ENCODE measurements at regions not wholly inside any gene's neighbourhood (a gene's known extent, or its start where the extent isn't known, plus 50 kb on each side); places are given as distances from the start of the nearest gene placed in this dataset.

GRCh38 chr4:181330654-181331201 lies 912.5 kb upstream of the TENM3 start:
- H3K9me3 ChIP-seq, result no peaks in the 10 kb centered on the region
- no peak overlapping the region for H3K27ac ChIP-seq (replicated peaks in 1 of 4)
- TF ChIP-seq EP300 (IDR thresholded peaks at IDR 0.05), result no peak
- no peak for TF ChIP-seq POLR2A (IDR thresholded peaks at IDR 0.05; ENCODE audit: low read depth)
- no peak for TF ChIP-seq POLR2AphosphoS5 (IDR thresholded peaks at IDR 0.05)
- TF ChIP-seq, protein P1, sequence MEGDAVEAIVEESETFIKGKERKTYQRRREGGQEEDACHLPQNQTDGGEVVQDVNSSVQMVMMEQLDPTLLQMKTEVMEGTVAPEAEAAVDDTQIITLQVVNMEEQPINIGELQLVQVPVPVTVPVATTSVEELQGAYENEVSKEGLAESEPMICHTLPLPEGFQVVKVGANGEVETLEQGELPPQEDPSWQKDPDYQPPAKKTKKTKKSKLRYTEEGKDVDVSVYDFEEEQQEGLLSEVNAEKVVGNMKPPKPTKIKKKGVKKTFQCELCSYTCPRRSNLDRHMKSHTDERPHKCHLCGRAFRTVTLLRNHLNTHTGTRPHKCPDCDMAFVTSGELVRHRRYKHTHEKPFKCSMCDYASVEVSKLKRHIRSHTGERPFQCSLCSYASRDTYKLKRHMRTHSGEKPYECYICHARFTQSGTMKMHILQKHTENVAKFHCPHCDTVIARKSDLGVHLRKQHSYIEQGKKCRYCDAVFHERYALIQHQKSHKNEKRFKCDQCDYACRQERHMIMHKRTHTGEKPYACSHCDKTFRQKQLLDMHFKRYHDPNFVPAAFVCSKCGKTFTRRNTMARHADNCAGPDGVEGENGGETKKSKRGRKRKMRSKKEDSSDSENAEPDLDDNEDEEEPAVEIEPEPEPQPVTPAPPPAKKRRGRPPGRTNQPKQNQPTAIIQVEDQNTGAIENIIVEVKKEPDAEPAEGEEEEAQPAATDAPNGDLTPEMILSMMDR (IDR thresholded peaks at IDR 0.05), result no peak
- no peak overlapping the region for H3K4me3 ChIP-seq
- no peaks in the 10 kb centered on the region for H3K36me3 ChIP-seq
- intact Hi-C loops (cut with DNase I), result no loop called here
- no peaks in the 10 kb centered on the region for H3K4me1 ChIP-seq
- no peaks in the 10 kb centered on the region for H3K27me3 ChIP-seq
- DNase-seq (ENCODE audit: extremely low spot score), result no peak
- 53% methylated on average over 4 of the region's 4 CpGs for WGBS

GRCh38 chr4:181331214-181331613 lies 912.0 kb upstream of the TENM3 start:
- Histone ChIP-seq H3K27ac (replicated peaks in 1 of 4) (no peak overlapping the region), H3K36me3 (no peaks in the 10 kb centered on the region), H3K9me3 (no peaks in the 10 kb centered on the region), H3K4me1 (no peaks in the 10 kb centered on the region), H3K27me3 (no peaks in the 10 kb centered on the region), H3K4me3 (no peak overlapping the region)
- no peak for DNase-seq (ENCODE audit: extremely low spot score)
- intact Hi-C loops (cut with DNase I), result no loop called here
- TF ChIP-seq POLR2A (IDR thresholded peaks at IDR 0.05; ENCODE audit: low read depth) (no peak), POLR2AphosphoS5 (IDR thresholded peaks at IDR 0.05) (no peak), EP300 (IDR thresholded peaks at IDR 0.05) (no peak)
- WGBS, result 24% methylated on average over 1 of the region's 1 CpG

GRCh38 chr4:181345931-181346330 lies 897.3 kb upstream of the TENM3 start:
- Histone ChIP-seq H3K36me3 (no peaks in the 10 kb centered on the region), H3K4me3 (no peak overlapping the region), H3K27ac (replicated peaks in 1 of 4) (no peak overlapping the region), H3K27me3 (no peaks in the 10 kb centered on the region), H3K9me3 (peaks cover 0 to 5% (median 0%) of the 10 kb centered on the region in 4 donors), H3K4me1 (no peaks in the 10 kb centered on the region)
- TF ChIP-seq, protein P1 (IDR thresholded peaks at IDR 0.05), result no peak
- TF ChIP-seq EP300 (IDR thresholded peaks at IDR 0.05) (no peak), POLR2A (IDR thresholded peaks at IDR 0.05; ENCODE audit: low read depth) (no peak), POLR2AphosphoS5 (IDR thresholded peaks at IDR 0.05) (no peak)
- no peak for DNase-seq (ENCODE audit: extremely low spot score)
- intact Hi-C loops (cut with DNase I), result no loop called here

DNA sequence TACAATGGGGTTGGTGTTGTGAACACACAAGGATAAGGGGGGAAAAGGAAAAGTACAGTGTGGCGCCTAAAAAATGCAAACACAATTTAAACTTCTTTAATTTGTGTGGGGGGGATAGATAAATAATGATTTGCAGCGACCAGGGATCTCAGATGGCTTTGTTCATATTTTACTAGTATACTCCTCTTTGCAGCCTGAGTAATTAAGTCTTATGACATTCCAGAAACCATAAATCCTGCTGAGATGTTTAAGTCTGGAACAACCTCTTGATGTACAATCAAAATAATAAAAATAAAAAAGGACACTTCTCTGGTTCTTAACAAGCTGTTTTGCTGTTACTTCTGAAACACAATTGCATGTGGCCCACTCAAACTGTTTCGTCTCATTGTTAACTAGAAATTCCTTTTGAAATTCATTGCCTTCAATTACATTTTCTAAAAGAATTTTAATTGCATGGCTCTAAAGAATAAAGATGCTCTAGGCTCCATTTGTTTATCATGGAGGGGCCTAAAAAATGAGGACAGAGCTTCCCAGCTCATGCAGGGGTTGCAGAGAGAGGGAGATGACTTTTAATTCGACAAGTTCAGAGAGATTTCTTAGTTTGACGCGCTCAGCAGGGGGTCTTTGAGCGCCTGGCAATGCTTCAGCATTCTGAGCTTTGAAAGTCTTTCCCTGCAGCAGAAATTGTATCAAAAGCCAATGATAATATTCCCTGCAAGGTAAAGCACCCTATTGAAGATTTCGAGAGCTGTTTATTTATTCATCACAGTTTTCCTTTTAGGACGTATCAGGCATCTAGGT lies 892.4 kb upstream of the TENM3 start:
- no peak for DNase-seq (ENCODE audit: extremely low spot score)
- 54% methylated on average over 9 of the region's 9 CpGs for WGBS
- no peak overlapping the region for H3K4me3 ChIP-seq
- TF ChIP-seq, protein P1 (IDR thresholded peaks at IDR 0.05), result no peak
- TF ChIP-seq POLR2A (IDR thresholded peaks at IDR 0.05; ENCODE audit: low read depth) (no peak), POLR2AphosphoS5 (IDR thresholded peaks at IDR 0.05) (no peak), EP300 (IDR thresholded peaks at IDR 0.05) (no peak)
- no peak overlapping the region for H3K27ac ChIP-seq (replicated peaks in 1 of 4)
- intact Hi-C loops (cut with DNase I), result no loop called here
- no peaks in the 10 kb centered on the region for H3K36me3 ChIP-seq
- no peaks in the 10 kb centered on the region for H3K4me1 ChIP-seq
- no peaks in the 10 kb centered on the region for H3K27me3 ChIP-seq
- H3K9me3 ChIP-seq, result no peaks in the 10 kb centered on the region

- H3K27me3 ChIP-seq, result no peaks in the 10 kb centered on the region
- no peaks in the 10 kb centered on the region for H3K4me1 ChIP-seq
- TF ChIP-seq POLR2AphosphoS5 (IDR thresholded peaks at IDR 0.05), result no peak
- TF ChIP-seq, protein P1 (IDR thresholded peaks at IDR 0.05), result no peak
- no peak for TF ChIP-seq POLR2A (IDR thresholded peaks at IDR 0.05; ENCODE audit: low read depth)
- no peak for TF ChIP-seq EP300 (IDR thresholded peaks at IDR 0.05)
- no peaks in the 10 kb centered on the region for H3K9me3 ChIP-seq
- no peak overlapping the region for H3K27ac ChIP-seq (replicated peaks in 1 of 4)
- DNase-seq (ENCODE audit: extremely low spot score), result no peak
- H3K36me3 ChIP-seq, result no peaks in the 10 kb centered on the region
- H3K4me3 ChIP-seq, result no peak overlapping the region
- intact Hi-C loops (cut with DNase I), result no loop called here
- 40% methylated on average over 4 of the region's 4 CpGs for WGBS
Observed at GRCh38 chr4:181364504-181364903, 878.7 kb upstream of the TENM3 start.

Measured in esophagus muscularis mucosa (tissue), 4 donors.